Astrocyte of the spinal cord (primary cell): ENCODE measurements at regions not wholly inside any gene's neighbourhood (a gene's known extent, or its start where the extent isn't known, plus 50 kb on each side); places are given as distances from the start of the nearest gene placed in this dataset.

ENCODE experiments used
- DNase-seq: peaks from one replicate; pipeline ENCODE4 v3.0.0; 2011; ENCODE audit warnings: low read depth, low spot score
- H3K4me3 ChIP-seq: 2 replicates; pipeline ENCODE4 v1.5.1; 2011; ENCODE audit warnings: low read depth, mild to moderate bottlenecking, low read length, moderate library complexity
- in situ Hi-C: cut with HindIII; loops from 2 replicates; pipeline ENCODE4 v1.10.0; 2017; ENCODE audit warnings: low sequenced_read_pairs
- TF ChIP-seq, protein P1 (sequence below): IDR thresholded peaks from 2 replicates; pipeline ENCODE4 v1.5.1; 2012; ENCODE audit warnings: low read depth, mild to moderate bottlenecking, low read length, inconsistent platforms

DNA sequence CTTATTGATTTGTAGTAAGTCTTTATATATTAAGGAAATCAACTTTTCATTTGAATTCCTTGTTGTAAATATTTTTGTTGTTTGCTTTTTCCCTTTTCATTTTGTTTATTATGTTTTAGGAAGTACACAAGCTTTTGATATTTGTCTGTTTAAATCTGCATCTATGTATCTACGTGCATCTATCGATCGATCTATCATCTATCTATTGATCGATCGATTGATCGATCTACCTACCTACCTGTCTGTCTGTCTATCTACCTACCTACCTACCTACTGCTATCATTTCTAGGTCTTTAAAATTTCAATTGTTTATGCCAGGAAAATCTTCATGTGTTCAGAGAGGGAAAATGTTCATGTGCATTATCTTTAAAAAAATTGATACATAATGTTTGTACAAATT, 216.8 kb upstream of the MTPN start:
- TF ChIP-seq, protein P1, sequence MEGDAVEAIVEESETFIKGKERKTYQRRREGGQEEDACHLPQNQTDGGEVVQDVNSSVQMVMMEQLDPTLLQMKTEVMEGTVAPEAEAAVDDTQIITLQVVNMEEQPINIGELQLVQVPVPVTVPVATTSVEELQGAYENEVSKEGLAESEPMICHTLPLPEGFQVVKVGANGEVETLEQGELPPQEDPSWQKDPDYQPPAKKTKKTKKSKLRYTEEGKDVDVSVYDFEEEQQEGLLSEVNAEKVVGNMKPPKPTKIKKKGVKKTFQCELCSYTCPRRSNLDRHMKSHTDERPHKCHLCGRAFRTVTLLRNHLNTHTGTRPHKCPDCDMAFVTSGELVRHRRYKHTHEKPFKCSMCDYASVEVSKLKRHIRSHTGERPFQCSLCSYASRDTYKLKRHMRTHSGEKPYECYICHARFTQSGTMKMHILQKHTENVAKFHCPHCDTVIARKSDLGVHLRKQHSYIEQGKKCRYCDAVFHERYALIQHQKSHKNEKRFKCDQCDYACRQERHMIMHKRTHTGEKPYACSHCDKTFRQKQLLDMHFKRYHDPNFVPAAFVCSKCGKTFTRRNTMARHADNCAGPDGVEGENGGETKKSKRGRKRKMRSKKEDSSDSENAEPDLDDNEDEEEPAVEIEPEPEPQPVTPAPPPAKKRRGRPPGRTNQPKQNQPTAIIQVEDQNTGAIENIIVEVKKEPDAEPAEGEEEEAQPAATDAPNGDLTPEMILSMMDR, result no peak
- DNase-seq, result no peak
- in situ Hi-C loops, result no loop called here
- no peak overlapping the region for H3K4me3 ChIP-seq

- in situ Hi-C loops, result no loop called here
- no peak for DNase-seq
- TF ChIP-seq, protein P1, result no peak
- H3K4me3 ChIP-seq, result no peak overlapping the region
These were observed 212.4 kb upstream of the MTPN start for GRCh38 chr7:136189506-136189998.

DNA sequence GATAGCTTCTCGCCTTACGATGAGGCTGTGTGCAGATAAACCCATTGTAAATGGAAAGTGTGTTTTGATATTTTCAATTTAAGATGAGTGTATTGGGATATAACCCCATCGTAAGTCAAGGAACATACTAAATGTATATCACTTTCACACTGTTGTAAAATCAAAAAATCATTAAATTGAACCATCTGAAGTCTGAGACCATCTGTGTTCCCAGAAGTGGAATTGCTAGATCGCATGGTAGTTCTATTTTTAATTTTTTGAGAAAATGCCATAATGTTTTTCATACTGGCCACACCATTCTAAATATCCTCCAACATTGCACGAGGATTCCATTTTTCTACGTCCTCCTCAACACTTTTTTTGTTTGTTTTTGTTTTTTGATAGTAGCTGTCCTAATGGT, 209.1 kb upstream of the MTPN start:
- TF ChIP-seq, protein P1, result no peak
- DNase-seq, result no peak
- H3K4me3 ChIP-seq, result no peak overlapping the region
- in situ Hi-C loops, result no loop called here

DNA sequence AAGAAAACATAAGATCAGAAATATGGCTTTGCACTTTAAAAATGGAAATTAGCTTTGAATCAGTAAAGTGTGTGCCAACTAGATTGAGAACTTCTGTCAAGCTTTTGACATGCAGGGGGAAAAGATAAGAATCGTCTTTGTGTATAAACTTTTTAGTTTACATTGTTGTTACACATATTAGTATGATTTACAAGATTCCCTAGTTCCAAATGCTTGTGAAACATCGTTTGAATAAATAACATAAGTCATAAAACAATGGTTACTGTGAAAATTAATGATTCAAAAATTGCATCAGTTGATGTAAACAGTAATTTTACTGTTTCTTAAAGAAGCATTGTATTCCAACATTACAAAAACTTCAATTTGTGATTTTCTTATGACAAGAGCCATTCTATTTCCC, 207.6 kb upstream of the MTPN start:
- H3K4me3 ChIP-seq, result no peak overlapping the region
- in situ Hi-C loops, result no loop called here
- TF ChIP-seq, protein P1, result no peak
- no peak for DNase-seq

GRCh38 chr7:136183981-136184380, 206.8 kb upstream of the MTPN start:
- peak; percentile 4 for DNase-seq
- in situ Hi-C loops, result no loop called here
- no peak overlapping the region for H3K4me3 ChIP-seq
- TF ChIP-seq, protein P1, result peak; percentile 30

- in situ Hi-C loops, result no loop called here
- DNase-seq, result no peak
- TF ChIP-seq, protein P1, result no peak
- H3K4me3 ChIP-seq, result no peak overlapping the region
These were observed 203.8 kb upstream of the MTPN start for GRCh38 chr7:136180984-136181383.
